Pancreas (tissue), 10 donors: ENCODE measurements at regions not wholly inside any gene's neighbourhood (a gene's known extent, or its start where the extent isn't known, plus 50 kb on each side); places are given as distances from the start of the nearest gene placed in this dataset.

Experiments
- ATAC-seq, 4 donors: fragments of 200-7000 bp; cut with Tn5 transposase; one replicate each; pipeline versions ENCODE4 v1.8.0 to v1.9.1; 2020; ENCODE audit warnings: mild to moderate bottlenecking in 4 of 4, moderate library complexity in 4 of 4
- DNase-seq, 6 donors: peaks; one replicate each; pipeline ENCODE4 v3.0.0-alpha.2; 2020
- FAIRE-seq: peaks from 2 replicates; lab custom pipeline; 2012; peaks lifted over from hg19 to GRCh38; lab: Jason Lieb, UNC
- H3K27ac ChIP-seq, 4 donors: fragments of 200-600 bp; sonication (generic); 1 replicate in 3 of 4; 2 replicates in 1 of 4; pipeline versions ENCODE4 v1.5.0 to v1.8.0; 2020
- H3K27me3 ChIP-seq, 4 donors: fragments of 200-600 bp; one replicate each; pipeline ENCODE4 v1.8.0; 2021
- H3K36me3 ChIP-seq, 3 donors: fragments of 200-600 bp; sonication (generic) in 1 of 3; one replicate each; pipeline versions ENCODE4 v1.5.0 to v1.8.0; 2020 to 2021
- H3K4me1 ChIP-seq, 3 donors: fragments of 200-600 bp; one replicate each; pipeline ENCODE4 v1.8.0; 2021
- H3K4me3 ChIP-seq, 4 donors: fragments of 200-600 bp; sonication (generic) in 2 of 4; one replicate each; pipeline versions ENCODE4 v1.5.0 to v1.8.0; 2020 to 2021
- H3K9me3 ChIP-seq, 4 donors: fragments of 200-600 bp; one replicate each; pipeline ENCODE4 v1.8.0; 2021
- WGBS, 2 donors: extraction: QIAGEN DNeasy Blood & Tissue Kit; methylation state at CpG; one replicate each; pipeline ENCODE4 v1.1.7; 2013; 5-methylcytosine and 5-hydroxymethylcytosine counted together
- intact Hi-C, 3 donors: fragments of 100-400 bp; cut with DNase I; formaldehyde crosslinking; loops; one replicate each; pipeline versions ENCODE4 v1.11.1 to v1.14.2; 2022
- TF ChIP-seq, protein P1 (sequence below), 4 donors: fragments of 200-600 bp; sonication (generic) in 3 of 4; IDR thresholded peaks; one replicate each; pipeline versions ENCODE4 v1.5.0 to v1.8.0; 2021; ENCODE audit warnings: antibody characterized with exemption in 4 of 4
- donor health status: healthy with polysubstance abuse.
- donor health status: DM: no; HTN: no; CAD: no; lungs with moderate emphysema.
- donor health status: DM: no; HTN: no; CAD: no.
- donor health status: control.
- donor health status: control.
- donor health status: Bipolar disorder and iron deficiency.
- donor health status: DM: yes; HTN: yes; CAD: no.
- donor health status: DM: no; HTN: no; CAD: no.
- donor health status: DM: no; HTN: no; CAD: no.
- donor health status: DM: yes; HTN: yes; CAD: no.

GRCh38 chr12:5310151-5310550 is 121.8 kb upstream of the NTF3 start:
- no peak overlapping the region for H3K4me3 ChIP-seq
- H3K27ac ChIP-seq: no peak overlapping the region
- ATAC-seq (no peak), DNase-seq (no peak), FAIRE-seq (no peak)
- no peaks in the 10 kb centered on the region for H3K36me3 ChIP-seq
- intact Hi-C loops: no loop called here
- peaks cover 0 to 5% (median 0%) of the 10 kb centered on the region in 4 donors for H3K27me3 ChIP-seq
- no peaks in the 10 kb centered on the region for H3K9me3 ChIP-seq
- TF ChIP-seq, protein P1, sequence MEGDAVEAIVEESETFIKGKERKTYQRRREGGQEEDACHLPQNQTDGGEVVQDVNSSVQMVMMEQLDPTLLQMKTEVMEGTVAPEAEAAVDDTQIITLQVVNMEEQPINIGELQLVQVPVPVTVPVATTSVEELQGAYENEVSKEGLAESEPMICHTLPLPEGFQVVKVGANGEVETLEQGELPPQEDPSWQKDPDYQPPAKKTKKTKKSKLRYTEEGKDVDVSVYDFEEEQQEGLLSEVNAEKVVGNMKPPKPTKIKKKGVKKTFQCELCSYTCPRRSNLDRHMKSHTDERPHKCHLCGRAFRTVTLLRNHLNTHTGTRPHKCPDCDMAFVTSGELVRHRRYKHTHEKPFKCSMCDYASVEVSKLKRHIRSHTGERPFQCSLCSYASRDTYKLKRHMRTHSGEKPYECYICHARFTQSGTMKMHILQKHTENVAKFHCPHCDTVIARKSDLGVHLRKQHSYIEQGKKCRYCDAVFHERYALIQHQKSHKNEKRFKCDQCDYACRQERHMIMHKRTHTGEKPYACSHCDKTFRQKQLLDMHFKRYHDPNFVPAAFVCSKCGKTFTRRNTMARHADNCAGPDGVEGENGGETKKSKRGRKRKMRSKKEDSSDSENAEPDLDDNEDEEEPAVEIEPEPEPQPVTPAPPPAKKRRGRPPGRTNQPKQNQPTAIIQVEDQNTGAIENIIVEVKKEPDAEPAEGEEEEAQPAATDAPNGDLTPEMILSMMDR (IDR thresholded peaks at IDR 0.05): no peak
- 64 to 74% methylated on average over 1 of the region's 1 CpG for WGBS, 2 donors
- H3K4me1 ChIP-seq: no peaks in the 10 kb centered on the region

DNA sequence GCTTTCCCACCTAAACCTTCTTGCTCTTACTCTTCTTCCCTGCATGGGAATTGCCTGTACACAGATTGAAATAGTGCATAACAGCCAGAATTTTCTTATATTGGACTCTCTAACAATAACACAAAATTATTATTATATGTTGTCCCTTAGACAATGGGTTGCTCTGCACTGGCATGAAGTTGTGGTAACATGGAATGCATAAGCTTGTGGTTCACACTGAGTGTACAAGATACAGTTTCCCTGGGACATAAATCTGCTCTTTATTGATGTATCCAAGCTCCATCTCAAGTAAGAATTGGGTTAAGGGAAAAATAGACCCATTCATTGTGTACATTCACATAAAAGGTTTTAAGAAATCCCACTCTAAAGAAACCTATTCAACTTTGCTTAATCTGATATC is 114.4 kb upstream of the NTF3 start:
- DNase-seq: no peak
- H3K27ac ChIP-seq: no peak overlapping the region
- no peak overlapping the region for H3K4me3 ChIP-seq
- H3K27me3 ChIP-seq: no peaks in the 10 kb centered on the region
- TF ChIP-seq, protein P1 (IDR thresholded peaks at IDR 0.05): no peak
- intact Hi-C loops: no loop called here
- no peak for FAIRE-seq
- no peaks in the 10 kb centered on the region for H3K9me3 ChIP-seq
- ATAC-seq: no peak
- no peaks in the 10 kb centered on the region for H3K4me1 ChIP-seq
- H3K36me3 ChIP-seq: no peaks in the 10 kb centered on the region

DNA sequence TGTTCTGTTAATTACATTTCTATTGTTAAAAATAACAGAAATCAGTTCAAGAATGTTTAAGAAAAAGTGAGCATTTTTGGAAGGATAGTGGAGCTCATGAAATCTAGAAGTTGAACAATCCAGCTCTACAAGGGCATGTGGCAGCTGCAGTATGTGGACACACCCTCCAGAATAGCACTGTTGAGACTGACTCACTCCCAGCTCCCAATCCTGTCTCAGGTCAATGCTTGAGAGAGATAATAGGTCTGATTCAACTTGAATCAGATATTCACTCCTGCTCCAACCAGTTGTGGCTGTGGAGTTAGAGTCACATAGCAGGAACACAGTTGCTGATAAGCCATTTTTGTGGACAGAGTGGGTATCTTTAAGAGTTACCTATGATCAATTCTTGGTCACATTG is 113.0 kb upstream of the NTF3 start:
- H3K4me3 ChIP-seq: no peak overlapping the region
- no peaks in the 10 kb centered on the region for H3K4me1 ChIP-seq
- H3K27me3 ChIP-seq: no peaks in the 10 kb centered on the region
- no peaks in the 10 kb centered on the region for H3K36me3 ChIP-seq
- H3K9me3 ChIP-seq: no peaks in the 10 kb centered on the region
- intact Hi-C loops: no loop called here
- DNase-seq (no peak), ATAC-seq (no peak), FAIRE-seq (no peak)
- TF ChIP-seq, protein P1 (IDR thresholded peaks at IDR 0.05): no peak
- H3K27ac ChIP-seq: no peak overlapping the region

DNA sequence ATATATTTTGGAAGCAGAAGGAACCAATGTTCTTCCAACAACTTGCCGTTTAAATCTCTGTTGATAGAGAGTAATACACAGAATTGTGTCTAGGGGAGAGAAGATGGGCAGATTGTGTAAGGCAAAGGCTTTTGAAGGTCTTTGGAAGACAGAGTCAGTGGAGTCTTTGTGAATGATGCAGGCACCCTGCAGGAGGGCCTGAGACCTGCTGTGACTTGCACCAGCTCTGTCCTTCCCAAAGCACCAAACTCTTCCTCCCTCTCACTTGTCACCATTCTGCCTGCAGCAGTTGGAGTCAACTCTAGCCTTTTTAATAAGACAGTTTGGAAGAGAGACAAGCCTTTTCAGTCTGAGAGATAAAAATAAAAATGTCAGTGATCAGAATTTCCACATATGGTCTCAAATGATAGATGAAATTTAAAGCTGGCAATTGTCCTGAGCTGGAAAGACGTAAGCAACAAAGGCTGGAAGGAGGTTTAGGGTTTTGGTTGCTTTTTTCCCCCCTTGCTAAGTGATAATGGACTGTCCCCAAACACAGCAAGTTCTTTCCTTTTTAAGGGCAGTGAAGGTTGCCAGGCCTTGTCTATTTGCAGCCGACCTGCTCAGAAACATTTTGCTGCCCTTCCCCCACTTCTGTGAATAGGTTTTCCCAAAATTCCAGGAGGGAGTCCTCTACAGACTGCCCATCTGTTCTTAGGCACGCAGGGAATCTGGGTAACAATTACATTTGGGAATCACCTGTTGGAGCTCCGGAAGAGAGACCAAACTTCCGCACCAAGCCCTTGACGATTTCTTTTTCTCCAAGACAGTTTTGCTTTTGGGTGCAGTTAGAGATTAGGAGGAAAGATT is 103.0 kb upstream of the NTF3 start:
- no peaks in the 10 kb centered on the region for H3K4me1 ChIP-seq
- no peak overlapping the region for H3K27ac ChIP-seq
- no peaks in the 10 kb centered on the region for H3K27me3 ChIP-seq
- ATAC-seq: no peak
- H3K36me3 ChIP-seq: no peaks in the 10 kb centered on the region
- 68 to 76% methylated on average over 7 of the region's 7 CpGs for WGBS, 2 donors
- TF ChIP-seq, protein P1 (IDR thresholded peaks at IDR 0.05): no peak
- FAIRE-seq: no peak
- H3K4me3 ChIP-seq: no peak overlapping the region
- intact Hi-C loops: no loop called here
- H3K9me3 ChIP-seq: no peaks in the 10 kb centered on the region
- no peak for DNase-seq

GRCh38 chr12:5332551-5332950 is 99.4 kb upstream of the NTF3 start:
- intact Hi-C loops: no loop called here
- Histone ChIP-seq H3K27me3 (no peaks in the 10 kb centered on the region), H3K4me1 (no peaks in the 10 kb centered on the region), H3K27ac (no peak overlapping the region), H3K4me3 (no peak overlapping the region), H3K36me3 (no peaks in the 10 kb centered on the region), H3K9me3 (no peaks in the 10 kb centered on the region)
- TF ChIP-seq, protein P1 (IDR thresholded peaks at IDR 0.05): no peak
- DNase-seq (no peak), FAIRE-seq (no peak), ATAC-seq (no peak)
- 54 to 58% methylated on average over 3 of the region's 3 CpGs for WGBS, 2 donors
